Stomach (tissue), 4 donors: ENCODE measurements at regions not wholly inside any gene's neighbourhood (a gene's known extent, or its start where the extent isn't known, plus 50 kb on each side); places are given as distances from the start of the nearest gene placed in this dataset.

Experiments used
- EP300 ChIP-seq: sonication (generic); formaldehyde crosslinking; IDR thresholded peaks from one replicate; pipeline ENCODE4 v1.6.1; 2017; ENCODE audit warnings: antibody characterized with exemption
- POLR2A ChIP-seq, 4 donors: fragments of 450-650 bp; IDR thresholded peaks; one replicate each; pipeline ENCODE4 v1.6.1; 2016; ENCODE audit warnings: antibody characterized with exemption in 4 of 4, control low read depth in 2 of 4, mild to moderate bottlenecking in 1 of 4, moderate library complexity in 1 of 4
- POLR2AphosphoS5 ChIP-seq, 3 donors: sonication (generic); formaldehyde crosslinking; IDR thresholded peaks; one replicate each; pipeline ENCODE4 v1.6.1; 2016; ENCODE audit warnings: antibody characterized with exemption in 3 of 3
- TF ChIP-seq, protein P1 (sequence below), 7 experiments: fragments of 450-650 bp in 4 of 7; fragments of 200-600 bp in 3 of 7; sonication (generic) in 3 of 7; IDR thresholded peaks; one replicate each; pipeline ENCODE4 v1.5.1; 2016 to 2019; ENCODE audit warnings: antibody characterized with exemption in 7 of 7, control low read depth in 2 of 7, mild to moderate bottlenecking in 1 of 7

DNA sequence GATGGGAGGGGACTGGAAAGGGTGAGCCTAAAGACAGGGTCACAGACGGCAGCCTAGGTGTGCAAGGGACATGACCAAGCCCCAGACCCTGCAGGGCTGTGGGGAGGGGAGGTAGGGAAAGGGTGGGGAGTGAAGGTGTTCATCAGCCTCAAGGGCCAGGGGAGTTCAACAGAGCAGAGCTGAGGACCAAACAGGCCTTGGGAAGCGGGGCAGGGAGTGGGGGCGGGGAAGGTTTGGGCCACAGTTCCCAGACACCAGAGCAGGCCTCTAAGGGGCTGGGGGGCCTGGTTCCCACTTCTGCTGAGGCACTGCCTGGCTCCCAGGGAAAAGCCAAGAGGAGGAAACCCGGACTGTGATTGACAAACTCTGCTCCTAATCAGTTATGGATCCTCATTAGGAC lies 456.3 kb downstream of the MATN1 start:
- TF ChIP-seq, protein P1, sequence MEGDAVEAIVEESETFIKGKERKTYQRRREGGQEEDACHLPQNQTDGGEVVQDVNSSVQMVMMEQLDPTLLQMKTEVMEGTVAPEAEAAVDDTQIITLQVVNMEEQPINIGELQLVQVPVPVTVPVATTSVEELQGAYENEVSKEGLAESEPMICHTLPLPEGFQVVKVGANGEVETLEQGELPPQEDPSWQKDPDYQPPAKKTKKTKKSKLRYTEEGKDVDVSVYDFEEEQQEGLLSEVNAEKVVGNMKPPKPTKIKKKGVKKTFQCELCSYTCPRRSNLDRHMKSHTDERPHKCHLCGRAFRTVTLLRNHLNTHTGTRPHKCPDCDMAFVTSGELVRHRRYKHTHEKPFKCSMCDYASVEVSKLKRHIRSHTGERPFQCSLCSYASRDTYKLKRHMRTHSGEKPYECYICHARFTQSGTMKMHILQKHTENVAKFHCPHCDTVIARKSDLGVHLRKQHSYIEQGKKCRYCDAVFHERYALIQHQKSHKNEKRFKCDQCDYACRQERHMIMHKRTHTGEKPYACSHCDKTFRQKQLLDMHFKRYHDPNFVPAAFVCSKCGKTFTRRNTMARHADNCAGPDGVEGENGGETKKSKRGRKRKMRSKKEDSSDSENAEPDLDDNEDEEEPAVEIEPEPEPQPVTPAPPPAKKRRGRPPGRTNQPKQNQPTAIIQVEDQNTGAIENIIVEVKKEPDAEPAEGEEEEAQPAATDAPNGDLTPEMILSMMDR (IDR thresholded peaks at IDR 0.05): no peak
- TF ChIP-seq POLR2A (IDR thresholded peaks at IDR 0.05): no peak
- no peak for TF ChIP-seq EP300
- TF ChIP-seq POLR2AphosphoS5 (IDR thresholded peaks at IDR 0.05): no peak
